Endothelial cell of umbilical vein (primary cell): ENCODE measurements at regions not wholly inside any gene's neighbourhood (a gene's known extent, or its start where the extent isn't known, plus 50 kb on each side); places are given as distances from the start of the nearest gene placed in this dataset.

Experiments used
- BruUV-seq: library from RNA; stranded (reverse); fragments of 400-500 nt; replicated peaks from 2 replicates; lab custom pipeline; 2021; lab: Mats Ljungman, UMichigan
- CTCF ChIA-PET: fragments of 300-600, 350-600 bp; sonication (Branson Sonifier 250); formaldehyde crosslinking; loops from one replicate; lab custom pipeline; 2021; ENCODE audit warnings: antibody characterized with exemption, inconsistent platforms; lab: Charles Lee
- POLR2A ChIA-PET: fragments of 300-600, 350-600 bp; sonication (Branson Sonifier 250); formaldehyde crosslinking; loops from one replicate; lab custom pipeline; 2021; ENCODE audit warnings: antibody characterized with exemption, inconsistent platforms; lab: Charles Lee
- DNase-seq: peaks from one replicate; pipeline ENCODE4 v3.0.0-alpha.2; 2011; ENCODE audit warnings: low read depth, low spot score
- FAIRE-seq: peaks from 2 replicates; lab custom pipeline; 2011; peaks lifted over from hg19 to GRCh38; lab: Jason Lieb, UNC
- H2AFZ ChIP-seq: 2 replicates; pipeline ENCODE4 v1.6.0; 2012; ENCODE audit warnings: low read depth, low read length, control low read depth, inconsistent platforms
- H3K27ac ChIP-seq: 2 replicates; pipeline ENCODE4 v1.5.1; 2011; ENCODE audit warnings: low read depth, mild to moderate bottlenecking, control low read depth, low read length, moderate library complexity; ENCODE audit not compliant: insufficient read depth
- H3K27me3 ChIP-seq, 2 experiments: 2 replicates each; pipeline versions ENCODE4 v1.6.0 to v1.6.1; 2011; ENCODE audit warnings: low read length in 2 of 2, mixed read lengths in 1 of 2; ENCODE audit not compliant: control insufficient read depth in 2 of 2, insufficient read depth in 2 of 2
- H3K36me3 ChIP-seq, 2 experiments: 2 replicates in 1 of 2; 3 replicates in 1 of 2; pipeline ENCODE4 v1.5.1; 2011; ENCODE audit warnings: low read length in 2 of 2, mild to moderate bottlenecking in 1 of 2, moderate library complexity in 1 of 2; ENCODE audit not compliant: control insufficient read depth in 2 of 2, insufficient read depth in 2 of 2; ENCODE audit errors: extremely low read depth in 1 of 2
- H3K4me1 ChIP-seq: 3 replicates; pipeline ENCODE4 v1.5.1; 2011; ENCODE audit warnings: mild to moderate bottlenecking, low read length; ENCODE audit not compliant: control insufficient read depth, insufficient read depth; ENCODE audit errors: extremely low read depth
- H3K4me2 ChIP-seq: 2 replicates; pipeline ENCODE4 v1.6.1; 2011; ENCODE audit warnings: low read length, control low read depth, mixed read lengths; ENCODE audit not compliant: insufficient read depth
- H3K4me3 ChIP-seq, 3 experiments: fragments of 200-600 bp in 1 of 3; sonication (generic), shearing (Covaris generic) in 1 of 3; replicated peaks in 1 of 3; 2 replicates each; pipeline ENCODE4 v1.5.1; 2011 to 2016; ENCODE audit warnings: control low read depth in 3 of 3, low read length in 3 of 3, mild to moderate bottlenecking in 2 of 3, inconsistent platforms in 1 of 3, low read depth in 1 of 3, moderate library complexity in 1 of 3; ENCODE audit not compliant: insufficient read depth in 1 of 3
- H3K79me2 ChIP-seq: 2 replicates; pipeline ENCODE4 v1.6.0; 2012; ENCODE audit warnings: low read length, inconsistent platforms; ENCODE audit not compliant: control insufficient read depth, insufficient read depth
- H3K9ac ChIP-seq: replicated peaks from 2 replicates; pipeline ENCODE3; 2011; ENCODE audit warnings: low read length, control low read depth; ENCODE audit not compliant: insufficient read depth; ENCODE audit errors: extremely low read depth
- H3K9me1 ChIP-seq: replicated peaks from 3 replicates; pipeline ENCODE4 v1.6.0; 2011; ENCODE audit warnings: mild to moderate bottlenecking, low read length; ENCODE audit not compliant: control insufficient read depth, insufficient read depth; ENCODE audit errors: extremely low read depth
- H3K9me3 ChIP-seq: replicated peaks from 2 replicates; pipeline ENCODE4 v1.5.1; 2012; ENCODE audit warnings: low read length, inconsistent platforms; ENCODE audit not compliant: control insufficient read depth, insufficient read depth
- H4K20me1 ChIP-seq: replicated peaks from 2 replicates; pipeline ENCODE3; 2011; ENCODE audit warnings: mild to moderate bottlenecking, low read length; ENCODE audit not compliant: control insufficient read depth, insufficient read depth; ENCODE audit errors: extremely low read depth
- CTCF ChIP-seq, 2 donors: IDR thresholded peaks; 1 replicate in 1 of 2; 2 replicates in 1 of 2; pipeline ENCODE4 v1.5.1; 2011; ENCODE audit warnings: low read length in 2 of 2, mild to moderate bottlenecking in 2 of 2, moderate library complexity in 2 of 2, control low read depth in 1 of 2, inconsistent platforms in 1 of 2, low read depth in 1 of 2; ENCODE audit not compliant: insufficient read depth in 1 of 2; ENCODE audit errors: extremely low read depth in 1 of 2
- EZH2 ChIP-seq: IDR thresholded peaks from 2 replicates; pipeline ENCODE4 v1.6.1; 2012; ENCODE audit warnings: borderline replicate concordance, low read depth, mild to moderate bottlenecking, moderate library complexity, low read length, inconsistent platforms; ENCODE audit not compliant: severe bottlenecking
- FOS ChIP-seq: IDR thresholded peaks from 2 replicates; pipeline ENCODE4 v1.6.1; 2011; ENCODE audit warnings: mild to moderate bottlenecking, low read length, moderate library complexity, borderline replicate concordance; ENCODE audit not compliant: insufficient read depth
- GATA2 ChIP-seq: IDR thresholded peaks from 2 replicates; pipeline ENCODE4 v1.7.0; 2011; ENCODE audit warnings: low read depth, mild to moderate bottlenecking, moderate library complexity, mixed read lengths, low read length; ENCODE audit not compliant: insufficient read length, insufficient read depth
- JUN ChIP-seq: IDR thresholded peaks from 2 replicates; pipeline ENCODE4 v1.6.1; 2011; ENCODE audit warnings: borderline replicate concordance, low read depth; ENCODE audit not compliant: insufficient read length, insufficient read depth
- MAX ChIP-seq: IDR thresholded peaks from 2 replicates; pipeline ENCODE4 v1.6.1; 2011; ENCODE audit not compliant: insufficient read depth, insufficient read length
- MYC ChIP-seq: IDR thresholded peaks from one replicate; pipeline ENCODE4 v1.6.1; 2011; ENCODE audit warnings: mild to moderate bottlenecking, low read depth, low read length
- POLR2A ChIP-seq: IDR thresholded peaks from 2 replicates; pipeline ENCODE4 v1.6.1; 2012; ENCODE audit warnings: low read depth, mild to moderate bottlenecking, control low read depth, low read length
- POLR2AphosphoS5 ChIP-seq: IDR thresholded peaks from 2 replicates; pipeline ENCODE4 v1.6.1; 2012; ENCODE audit warnings: low read depth, mild to moderate bottlenecking, control low read depth, low read length, moderate library complexity; ENCODE audit not compliant: insufficient read depth
- dilution Hi-C: fragments of 300-500 bp; cut with MboI; formaldehyde crosslinking; loops from one replicate; pipeline ENCODE4 v1.15.0; 2019; ENCODE audit warnings: low sequenced_read_pairs; ENCODE audit not compliant: extremely low pct_ligation_motif_present
- intact Hi-C: fragments of 100-400 bp; cut with micrococcal nuclease; formaldehyde crosslinking; loops from one replicate; pipeline ENCODE4 v1.10.0; 2022

GRCh38 chr6:3533981-3534380 lies 77.1 kb upstream of the SLC22A23 start:
- FAIRE-seq (no peak), DNase-seq (no peak)
- TF ChIP-seq FOS (no peak), EZH2 (no peak), MYC (no peak), POLR2AphosphoS5 (no peak), POLR2A (no peak), JUN (no peak), GATA2 (no peak), MAX (no peak), CTCF (IDR thresholded peaks at IDR 0.05; ENCODE audit: extremely low read depth in 1 of 2, insufficient read depth in 1 of 2, low read depth in 1 of 2, low read length in 2 of 2) (no peak)
- no peaks in the 10 kb centered on the region for H3K79me2 ChIP-seq
- H2AFZ ChIP-seq, result no peak overlapping the region
- peaks cover 8% of the 10 kb centered on the region for H3K4me1 ChIP-seq
- ChIA-PET POLR2A (no interaction called here), CTCF (no interaction called here)
- H4K20me1 ChIP-seq, result no peaks in the 10 kb centered on the region
- H3K9ac ChIP-seq, result no peak overlapping the region
- no peak overlapping the region for H3K27ac ChIP-seq
- no peak overlapping the region for H3K4me3 ChIP-seq
- peaks cover 8 to 18% of the 10 kb centered on the region in 2 experiments for H3K27me3 ChIP-seq
- intact Hi-C loops (no loop called here), dilution Hi-C loops (no loop called here)
- no peaks in the 10 kb centered on the region for H3K9me1 ChIP-seq
- no peaks in the 10 kb centered on the region for H3K36me3 ChIP-seq
- no peaks in the 10 kb centered on the region for H3K9me3 ChIP-seq
- no peak overlapping the region for H3K4me2 ChIP-seq
- no TSS peak for BruUV-seq
